ENCODE measurements at regions not wholly inside any gene's neighbourhood (a gene's known extent, or its start where the extent isn't known, plus 50 kb on each side); places are given as distances from the start of the nearest gene placed in this dataset.

DNA sequence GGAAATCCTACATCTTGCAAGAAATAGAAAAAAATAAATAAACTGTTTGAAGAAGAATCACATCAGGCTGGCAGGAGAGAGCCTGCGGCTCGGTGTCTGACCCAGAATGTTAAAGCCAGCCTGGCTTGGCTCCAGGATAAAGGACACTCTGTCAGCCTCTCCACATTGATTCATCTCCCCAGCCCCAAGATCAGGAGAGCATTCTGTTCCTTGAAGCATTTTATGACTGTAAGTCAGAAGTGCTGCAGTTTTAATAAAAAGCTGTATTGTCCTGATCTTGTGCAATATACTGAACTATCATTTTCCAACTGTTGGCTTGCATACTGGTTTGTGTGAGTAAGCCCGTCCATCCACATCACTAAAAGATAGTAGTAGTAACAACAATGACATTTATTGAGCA, 426.6 kb downstream of the HAPSTR1 start:
- DNase-seq (peak in 1 of 4 donors; percentile 18), ATAC-seq (no peak)
- no peak for TF ChIP-seq POLR2A (IDR thresholded peaks at IDR 0.05)
- TF ChIP-seq, protein P1, sequence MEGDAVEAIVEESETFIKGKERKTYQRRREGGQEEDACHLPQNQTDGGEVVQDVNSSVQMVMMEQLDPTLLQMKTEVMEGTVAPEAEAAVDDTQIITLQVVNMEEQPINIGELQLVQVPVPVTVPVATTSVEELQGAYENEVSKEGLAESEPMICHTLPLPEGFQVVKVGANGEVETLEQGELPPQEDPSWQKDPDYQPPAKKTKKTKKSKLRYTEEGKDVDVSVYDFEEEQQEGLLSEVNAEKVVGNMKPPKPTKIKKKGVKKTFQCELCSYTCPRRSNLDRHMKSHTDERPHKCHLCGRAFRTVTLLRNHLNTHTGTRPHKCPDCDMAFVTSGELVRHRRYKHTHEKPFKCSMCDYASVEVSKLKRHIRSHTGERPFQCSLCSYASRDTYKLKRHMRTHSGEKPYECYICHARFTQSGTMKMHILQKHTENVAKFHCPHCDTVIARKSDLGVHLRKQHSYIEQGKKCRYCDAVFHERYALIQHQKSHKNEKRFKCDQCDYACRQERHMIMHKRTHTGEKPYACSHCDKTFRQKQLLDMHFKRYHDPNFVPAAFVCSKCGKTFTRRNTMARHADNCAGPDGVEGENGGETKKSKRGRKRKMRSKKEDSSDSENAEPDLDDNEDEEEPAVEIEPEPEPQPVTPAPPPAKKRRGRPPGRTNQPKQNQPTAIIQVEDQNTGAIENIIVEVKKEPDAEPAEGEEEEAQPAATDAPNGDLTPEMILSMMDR (IDR thresholded peaks at IDR 0.05) = no peak
- Histone ChIP-seq H3K27me3 (no peaks in the 10 kb centered on the region), H3K4me3 (no peak overlapping the region), H3K4me1 (peaks cover 14% of the 10 kb centered on the region), H3K27ac (no peak overlapping the region), H3K9me3 (peaks cover 0 to 3% (median 0%) of the 10 kb centered on the region in 3 donors), H3K36me3 (replicated peaks in 1 of 2; ENCODE audit: insufficient read depth in 1 of 2, low read depth in 2 of 2) (no peaks in the 10 kb centered on the region)
- WGBS, 2 donors = 8 to 15% methylated on average over 3 of the region's 3 CpGs
- intact Hi-C loops (cut with DNase I) = no loop called here

GRCh38 chr16:9518581-9518980, 427.1 kb downstream of the HAPSTR1 start:
- no peaks in the 10 kb centered on the region for H3K36me3 ChIP-seq (replicated peaks in 1 of 2; ENCODE audit: insufficient read depth in 1 of 2, low read depth in 2 of 2)
- no peak overlapping the region for H3K4me3 ChIP-seq
- WGBS, 2 donors = 97 to 100% methylated on average over 2 of the region's 2 CpGs
- H3K27me3 ChIP-seq = no peaks in the 10 kb centered on the region
- H3K9me3 ChIP-seq = no peaks in the 10 kb centered on the region
- peaks cover 14% of the 10 kb centered on the region for H3K4me1 ChIP-seq
- intact Hi-C loops (cut with DNase I) = no loop called here
- TF ChIP-seq, protein P1 (IDR thresholded peaks at IDR 0.05) = no peak
- no peak for TF ChIP-seq POLR2A (IDR thresholded peaks at IDR 0.05)
- no peak for DNase-seq
- no peak for ATAC-seq
- no peak overlapping the region for H3K27ac ChIP-seq

DNA sequence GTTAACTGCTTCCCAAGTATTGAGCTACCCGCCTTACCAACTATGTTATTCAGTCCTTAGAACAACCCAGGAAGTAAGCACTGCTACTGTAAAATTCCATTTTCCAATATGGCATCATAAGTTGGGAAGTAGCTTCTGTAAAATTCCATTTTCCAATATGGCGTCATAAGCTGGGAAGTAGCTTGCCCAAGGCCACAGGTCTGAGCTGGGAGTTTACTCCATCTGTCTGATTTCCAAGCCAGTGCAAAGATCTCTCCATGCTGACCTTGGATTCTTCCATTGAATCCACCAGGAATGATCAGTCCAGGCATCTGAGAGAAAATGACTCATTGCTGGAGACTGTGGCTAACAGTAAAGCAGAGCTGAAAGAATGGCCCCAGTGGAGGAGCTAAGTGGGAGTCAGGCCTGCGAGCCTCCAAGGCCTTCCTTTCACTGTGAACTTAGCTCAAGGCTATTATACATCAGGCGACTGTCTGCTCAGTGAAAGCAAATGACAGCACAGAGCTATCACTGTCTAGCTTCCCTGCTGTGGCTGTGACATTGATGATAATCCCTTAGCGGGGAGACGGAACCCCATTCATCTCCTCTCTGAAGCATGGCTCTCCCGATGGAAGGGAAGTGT, 430.4 kb downstream of the HAPSTR1 start:
- TF ChIP-seq POLR2A (IDR thresholded peaks at IDR 0.05) = no peak
- TF ChIP-seq, protein P1 (IDR thresholded peaks at IDR 0.05) = no peak
- H3K4me1 ChIP-seq = peaks cover 14% of the 10 kb centered on the region
- DNase-seq = no peak
- WGBS, 2 donors = 64 to 72% methylated on average over 7 of the region's 7 CpGs
- H3K4me3 ChIP-seq = no peak overlapping the region
- no peaks in the 10 kb centered on the region for H3K9me3 ChIP-seq
- H3K36me3 ChIP-seq (replicated peaks in 1 of 2; ENCODE audit: insufficient read depth in 1 of 2, low read depth in 2 of 2) = no peaks in the 10 kb centered on the region
- no peak overlapping the region for H3K27ac ChIP-seq
- ATAC-seq = no peak
- no peaks in the 10 kb centered on the region for H3K27me3 ChIP-seq
- intact Hi-C loops (cut with DNase I) = no loop called here

GRCh38 chr16:9522614-9523013, 431.2 kb downstream of the HAPSTR1 start:
- ATAC-seq (no peak), DNase-seq (no peak)
- H3K27me3 ChIP-seq = no peaks in the 10 kb centered on the region
- WGBS, 2 donors = 19 to 31% methylated on average over 5 of the region's 5 CpGs
- intact Hi-C loops (cut with DNase I) = no loop called here
- H3K9me3 ChIP-seq = no peaks in the 10 kb centered on the region
- no peak for TF ChIP-seq POLR2A (IDR thresholded peaks at IDR 0.05)
- TF ChIP-seq, protein P1 (IDR thresholded peaks at IDR 0.05) = no peak
- peaks cover 9% of the 10 kb centered on the region for H3K4me1 ChIP-seq
- no peak overlapping the region for H3K27ac ChIP-seq
- no peak overlapping the region for H3K4me3 ChIP-seq
- no peaks in the 10 kb centered on the region for H3K36me3 ChIP-seq (replicated peaks in 1 of 2; ENCODE audit: insufficient read depth in 1 of 2, low read depth in 2 of 2)

GRCh38 chr16:9523994-9524393, 432.6 kb downstream of the HAPSTR1 start:
- no peaks in the 10 kb centered on the region for H3K9me3 ChIP-seq
- intact Hi-C loops (cut with DNase I) = no loop called here
- no peak overlapping the region for H3K4me3 ChIP-seq
- H3K36me3 ChIP-seq (replicated peaks in 1 of 2; ENCODE audit: insufficient read depth in 1 of 2, low read depth in 2 of 2) = no peaks in the 10 kb centered on the region
- TF ChIP-seq, protein P1 (IDR thresholded peaks at IDR 0.05) = no peak
- TF ChIP-seq POLR2A (IDR thresholded peaks at IDR 0.05) = no peak
- ATAC-seq (no peak), DNase-seq (no peak)
- H3K4me1 ChIP-seq = no peaks in the 10 kb centered on the region
- WGBS, 2 donors = 83 to 85% methylated on average over 7 to 8 of the region's 8 CpGs
- no peaks in the 10 kb centered on the region for H3K27me3 ChIP-seq
- no peak overlapping the region for H3K27ac ChIP-seq

Data from body of pancreas (tissue), 4 donors.